PFSK-1 (cell line): ENCODE measurements at regions not wholly inside any gene's neighbourhood (a gene's known extent, or its start where the extent isn't known, plus 50 kb on each side); places are given as distances from the start of the nearest gene placed in this dataset.

ENCODE experiments used
- POLR2AphosphoS5 ChIP-seq: IDR thresholded peaks from 2 replicates; pipeline ENCODE4 v1.6.1; 2012; ENCODE audit warnings: low read depth, mild to moderate bottlenecking, control low read depth, low read length, moderate library complexity
- REST ChIP-seq, 2 experiments: IDR thresholded peaks; 2 replicates each; pipeline versions ENCODE4 v1.6.1 to v1.8.0; 2011 to 2012; ENCODE audit warnings: low read depth in 2 of 2, low read length in 2 of 2, control low read depth in 1 of 2, inconsistent platforms in 1 of 2, mild to moderate bottlenecking in 1 of 2, moderate library complexity in 1 of 2; ENCODE audit not compliant: insufficient read depth in 1 of 2
- TAF1 ChIP-seq: IDR thresholded peaks from 2 replicates; pipeline ENCODE4 v1.6.1; 2012; ENCODE audit warnings: low read length, control low read depth, borderline replicate concordance; ENCODE audit not compliant: insufficient read depth

- TF ChIP-seq REST (IDR thresholded peaks at IDR 0.05; ENCODE audit: insufficient read depth in 1 of 2, low read depth in 2 of 2, low read length in 2 of 2) (no peak), TAF1 (no peak), POLR2AphosphoS5 (no peak)
Observed at GRCh38 chr9:91113016-91113415, 248.7 kb downstream of the AUH start.
